HUES64 (cell line): ENCODE measurements at regions not wholly inside any gene's neighbourhood (a gene's known extent, or its start where the extent isn't known, plus 50 kb on each side); places are given as distances from the start of the nearest gene placed in this dataset.

Experiments used
- H3K27ac ChIP-seq: 2 replicates; pipeline ENCODE4 v1.7.0; 2013; ENCODE audit warnings: low read depth, low read length, inconsistent platforms
- H3K27me3 ChIP-seq: 2 replicates; pipeline ENCODE4 v1.6.1; 2013; ENCODE audit warnings: mild to moderate bottlenecking, low read length; ENCODE audit not compliant: insufficient read depth
- H3K36me3 ChIP-seq: 2 replicates; pipeline ENCODE4 v1.6.1; 2013; ENCODE audit warnings: mild to moderate bottlenecking, low read length; ENCODE audit not compliant: insufficient read depth
- H3K4me1 ChIP-seq: 2 replicates; pipeline ENCODE4 v1.6.1; 2013; ENCODE audit warnings: mild to moderate bottlenecking, low read length, moderate library complexity; ENCODE audit not compliant: insufficient read depth
- H3K4me3 ChIP-seq: 2 replicates; pipeline ENCODE4 v1.5.1; 2013; ENCODE audit warnings: mild to moderate bottlenecking, low read length, moderate library complexity
- H3K9ac ChIP-seq: 2 replicates; pipeline ENCODE4 v1.6.1; 2013; ENCODE audit warnings: mild to moderate bottlenecking, low read depth, low read length
- H3K9me3 ChIP-seq: 2 replicates; pipeline ENCODE4 v1.6.1; 2013; ENCODE audit warnings: low read depth, low read length; ENCODE audit not compliant: insufficient read depth
- WGBS: fragments of 150-250, 120-280 bp; methylation state at CpG from one replicate; pipeline ENCODE4 v1.1.7; 2013; ENCODE audit warnings: missing lambda C conversion rate; 5-methylcytosine and 5-hydroxymethylcytosine counted together

GRCh38 chr13:107812014-107812412 is 403.3 kb downstream of the LIG4 start:
- no peaks in the 10 kb centered on the region for H3K27me3 ChIP-seq
- H3K4me1 ChIP-seq, result peaks cover 15% of the 10 kb centered on the region
- H3K27ac ChIP-seq, result no peak overlapping the region
- H3K36me3 ChIP-seq, result no peaks in the 10 kb centered on the region
- no peak overlapping the region for H3K9ac ChIP-seq
- H3K4me3 ChIP-seq, result no peak overlapping the region
- no peaks in the 10 kb centered on the region for H3K9me3 ChIP-seq

GRCh38 chr13:107811233-107812013 is 403.9 kb downstream of the LIG4 start:
- no peaks in the 10 kb centered on the region for H3K36me3 ChIP-seq
- no peak overlapping the region for H3K27ac ChIP-seq
- H3K9me3 ChIP-seq, result no peaks in the 10 kb centered on the region
- whole genome bisulfite sequencing, result 91% methylated on average over 2 of the region's 2 CpGs
- no peak overlapping the region for H3K4me3 ChIP-seq
- no peak overlapping the region for H3K9ac ChIP-seq
- no peaks in the 10 kb centered on the region for H3K27me3 ChIP-seq
- H3K4me1 ChIP-seq, result peaks cover 10% of the 10 kb centered on the region; the same call in 1 of the 2 replicates

- H3K4me1 ChIP-seq, result peaks cover 5% of the 10 kb centered on the region; the same call in 1 of the 2 replicates
- H3K9ac ChIP-seq, result no peak overlapping the region
- WGBS, result 93% methylated on average over 3 of the region's 3 CpGs
- H3K4me3 ChIP-seq, result no peak overlapping the region
- no peak overlapping the region for H3K27ac ChIP-seq
- no peaks in the 10 kb centered on the region for H3K9me3 ChIP-seq
- H3K36me3 ChIP-seq, result no peaks in the 10 kb centered on the region
- no peaks in the 10 kb centered on the region for H3K27me3 ChIP-seq
Observed at GRCh38 chr13:107809125-107809524, 406.2 kb downstream of the LIG4 start.

- H3K4me3 ChIP-seq, result no peak overlapping the region
- H3K9me3 ChIP-seq, result no peaks in the 10 kb centered on the region
- 83% methylated on average over 1 of the region's 3 CpGs for WGBS
- H3K27ac ChIP-seq, result no peak overlapping the region
- no peak overlapping the region for H3K9ac ChIP-seq
- peaks cover 5% of the 10 kb centered on the region; the same call in 1 of the 2 replicates for H3K4me1 ChIP-seq
- no peaks in the 10 kb centered on the region for H3K36me3 ChIP-seq
- no peaks in the 10 kb centered on the region for H3K27me3 ChIP-seq
Observed at GRCh38 chr13:107808389-107808788, 406.9 kb downstream of the LIG4 start.

- Histone ChIP-seq H3K27me3 (no peaks in the 10 kb centered on the region), H3K27ac (no peak overlapping the region), H3K9ac (no peak overlapping the region), H3K9me3 (no peaks in the 10 kb centered on the region), H3K4me1 (peaks cover 5% of the 10 kb centered on the region; the same call in 1 of the 2 replicates), H3K4me3 (no peak overlapping the region), H3K36me3 (no peaks in the 10 kb centered on the region)
- WGBS, result no CpG with 5 or more reads among the region's 3 CpGs
Observed at GRCh38 chr13:107807306-107808073, 407.8 kb downstream of the LIG4 start.

GRCh38 chr13:107806726-107807125 is 408.6 kb downstream of the LIG4 start:
- no peaks in the 10 kb centered on the region for H3K9me3 ChIP-seq
- H3K4me3 ChIP-seq, result no peak overlapping the region
- no peak overlapping the region for H3K27ac ChIP-seq
- 98% methylated on average over 1 of the region's 2 CpGs for WGBS
- no peaks in the 10 kb centered on the region for H3K27me3 ChIP-seq
- H3K36me3 ChIP-seq, result no peaks in the 10 kb centered on the region
- H3K9ac ChIP-seq, result no peak overlapping the region
- peaks cover 5% of the 10 kb centered on the region; the same call in 1 of the 2 replicates for H3K4me1 ChIP-seq

- H3K27me3 ChIP-seq, result no peaks in the 10 kb centered on the region
- H3K9ac ChIP-seq, result no peak overlapping the region
- H3K9me3 ChIP-seq, result no peaks in the 10 kb centered on the region
- H3K36me3 ChIP-seq, result no peaks in the 10 kb centered on the region
- WGBS, result 88% methylated on average over 7 of the region's 7 CpGs
- H3K4me3 ChIP-seq, result no peak overlapping the region
- peaks cover 18% of the 10 kb centered on the region for H3K4me1 ChIP-seq
- no peak overlapping the region for H3K27ac ChIP-seq
Observed at GRCh38 chr13:107803822-107804495, 411.4 kb downstream of the LIG4 start.

GRCh38 chr13:107801621-107802020 is 413.7 kb downstream of the LIG4 start:
- Histone ChIP-seq H3K9me3 (no peaks in the 10 kb centered on the region), H3K36me3 (no peaks in the 10 kb centered on the region), H3K9ac (no peak overlapping the region), H3K27me3 (no peaks in the 10 kb centered on the region), H3K27ac (no peak overlapping the region), H3K4me3 (no peak overlapping the region), H3K4me1 (peaks cover 15% of the 10 kb centered on the region)
- 90% methylated on average over 7 of the region's 9 CpGs for WGBS

- no peak overlapping the region for H3K9ac ChIP-seq
- H3K4me3 ChIP-seq, result no peak overlapping the region
- H3K27ac ChIP-seq, result no peak overlapping the region
- H3K27me3 ChIP-seq, result no peaks in the 10 kb centered on the region
- H3K4me1 ChIP-seq, result peaks cover 24% of the 10 kb centered on the region
- no peaks in the 10 kb centered on the region for H3K9me3 ChIP-seq
- 54% methylated on average over 4 of the region's 5 CpGs for WGBS
- no peaks in the 10 kb centered on the region for H3K36me3 ChIP-seq
Observed at GRCh38 chr13:107799001-107799400, 416.3 kb downstream of the LIG4 start.

- H3K27me3 ChIP-seq, result no peaks in the 10 kb centered on the region
- H3K4me1 ChIP-seq, result peaks cover 11% of the 10 kb centered on the region
- no peak overlapping the region for H3K4me3 ChIP-seq
- no peak overlapping the region for H3K27ac ChIP-seq
- H3K36me3 ChIP-seq, result no peaks in the 10 kb centered on the region
- H3K9ac ChIP-seq, result no peak overlapping the region
- WGBS, result 83% methylated on average over 1 of the region's 1 CpG
- no peaks in the 10 kb centered on the region for H3K9me3 ChIP-seq
Observed at GRCh38 chr13:107790397-107790796, 424.9 kb downstream of the LIG4 start.
